ENCODE measurements at regions not wholly inside any gene's neighbourhood (a gene's known extent, or its start where the extent isn't known, plus 50 kb on each side); places are given as distances from the start of the nearest gene placed in this dataset.

- no peak for TF ChIP-seq CTCF (IDR thresholded peaks at IDR 0.05)
- no peak for TF ChIP-seq EP300 (IDR thresholded peaks at IDR 0.05)
- TF ChIP-seq POLR2AphosphoS5 (IDR thresholded peaks at IDR 0.05): no peak
- no peak for TF ChIP-seq POLR2A (IDR thresholded peaks at IDR 0.05)
These were observed 776.4 kb upstream of the AUTS2 start for GRCh38 chr7:68821846-68822245.
